ENCODE measurements at regions not wholly inside any gene's neighbourhood (a gene's known extent, or its start where the extent isn't known, plus 50 kb on each side); places are given as distances from the start of the nearest gene placed in this dataset.

DNA sequence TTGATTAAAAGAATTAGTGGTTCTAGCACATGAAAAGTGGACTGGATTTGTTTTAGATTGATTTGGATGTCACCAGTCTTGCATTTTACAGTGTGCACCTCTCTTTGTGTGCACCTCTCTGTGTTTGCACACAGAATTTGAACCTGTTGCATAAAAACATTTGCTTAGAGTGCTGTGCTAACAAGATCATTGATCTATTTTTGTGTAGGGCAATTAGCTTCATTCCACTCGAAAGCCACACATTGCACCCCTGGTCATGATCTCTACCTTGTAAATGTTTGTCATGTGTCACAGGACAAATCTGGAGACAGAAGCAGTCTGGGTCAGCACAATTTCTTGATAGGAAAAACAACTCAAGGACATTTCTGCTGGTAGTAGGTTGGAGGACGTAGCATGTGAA is 258.7 kb upstream of the LINC00305 start:
- intact Hi-C loops (cut with DNase I), result no loop called here
- no peaks in the 10 kb centered on the region for H3K36me3 ChIP-seq
- no peak overlapping the region for H3K4me3 ChIP-seq
- no peaks in the 10 kb centered on the region for H3K27me3 ChIP-seq
- TF ChIP-seq, protein P1, sequence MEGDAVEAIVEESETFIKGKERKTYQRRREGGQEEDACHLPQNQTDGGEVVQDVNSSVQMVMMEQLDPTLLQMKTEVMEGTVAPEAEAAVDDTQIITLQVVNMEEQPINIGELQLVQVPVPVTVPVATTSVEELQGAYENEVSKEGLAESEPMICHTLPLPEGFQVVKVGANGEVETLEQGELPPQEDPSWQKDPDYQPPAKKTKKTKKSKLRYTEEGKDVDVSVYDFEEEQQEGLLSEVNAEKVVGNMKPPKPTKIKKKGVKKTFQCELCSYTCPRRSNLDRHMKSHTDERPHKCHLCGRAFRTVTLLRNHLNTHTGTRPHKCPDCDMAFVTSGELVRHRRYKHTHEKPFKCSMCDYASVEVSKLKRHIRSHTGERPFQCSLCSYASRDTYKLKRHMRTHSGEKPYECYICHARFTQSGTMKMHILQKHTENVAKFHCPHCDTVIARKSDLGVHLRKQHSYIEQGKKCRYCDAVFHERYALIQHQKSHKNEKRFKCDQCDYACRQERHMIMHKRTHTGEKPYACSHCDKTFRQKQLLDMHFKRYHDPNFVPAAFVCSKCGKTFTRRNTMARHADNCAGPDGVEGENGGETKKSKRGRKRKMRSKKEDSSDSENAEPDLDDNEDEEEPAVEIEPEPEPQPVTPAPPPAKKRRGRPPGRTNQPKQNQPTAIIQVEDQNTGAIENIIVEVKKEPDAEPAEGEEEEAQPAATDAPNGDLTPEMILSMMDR (IDR thresholded peaks at IDR 0.05), result no peak
- no peak overlapping the region for H3K27ac ChIP-seq
- no peaks in the 10 kb centered on the region for H3K9me3 ChIP-seq
- no peaks in the 10 kb centered on the region for H3K4me1 ChIP-seq
- no peak for DNase-seq (ENCODE audit: low spot score in 2 of 2)

DNA sequence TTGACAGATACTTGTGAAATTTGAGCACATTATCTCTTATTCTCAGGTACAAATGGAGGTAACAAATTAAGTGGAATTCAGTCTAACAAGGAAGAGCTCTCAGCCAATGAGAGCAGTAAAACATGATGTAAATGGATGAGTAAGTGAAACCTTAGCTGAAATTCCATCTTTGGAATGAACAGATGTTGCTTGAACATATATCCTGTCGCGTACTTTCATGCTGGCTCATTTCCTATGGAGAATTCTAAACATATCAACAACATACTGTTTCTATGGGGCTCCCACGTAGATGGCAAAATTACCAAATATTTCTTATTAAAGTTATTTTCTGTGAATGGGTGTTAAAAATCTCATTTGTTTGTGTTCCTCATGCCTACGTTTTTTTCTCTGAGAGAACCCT is 256.3 kb upstream of the LINC00305 start:
- no peak overlapping the region for H3K27ac ChIP-seq
- H3K9me3 ChIP-seq, result no peaks in the 10 kb centered on the region
- H3K4me3 ChIP-seq, result no peak overlapping the region
- no peaks in the 10 kb centered on the region for H3K4me1 ChIP-seq
- intact Hi-C loops (cut with DNase I), result no loop called here
- DNase-seq (ENCODE audit: low spot score in 2 of 2), result no peak
- TF ChIP-seq, protein P1 (IDR thresholded peaks at IDR 0.05), result no peak
- H3K27me3 ChIP-seq, result no peaks in the 10 kb centered on the region
- no peaks in the 10 kb centered on the region for H3K36me3 ChIP-seq

DNA sequence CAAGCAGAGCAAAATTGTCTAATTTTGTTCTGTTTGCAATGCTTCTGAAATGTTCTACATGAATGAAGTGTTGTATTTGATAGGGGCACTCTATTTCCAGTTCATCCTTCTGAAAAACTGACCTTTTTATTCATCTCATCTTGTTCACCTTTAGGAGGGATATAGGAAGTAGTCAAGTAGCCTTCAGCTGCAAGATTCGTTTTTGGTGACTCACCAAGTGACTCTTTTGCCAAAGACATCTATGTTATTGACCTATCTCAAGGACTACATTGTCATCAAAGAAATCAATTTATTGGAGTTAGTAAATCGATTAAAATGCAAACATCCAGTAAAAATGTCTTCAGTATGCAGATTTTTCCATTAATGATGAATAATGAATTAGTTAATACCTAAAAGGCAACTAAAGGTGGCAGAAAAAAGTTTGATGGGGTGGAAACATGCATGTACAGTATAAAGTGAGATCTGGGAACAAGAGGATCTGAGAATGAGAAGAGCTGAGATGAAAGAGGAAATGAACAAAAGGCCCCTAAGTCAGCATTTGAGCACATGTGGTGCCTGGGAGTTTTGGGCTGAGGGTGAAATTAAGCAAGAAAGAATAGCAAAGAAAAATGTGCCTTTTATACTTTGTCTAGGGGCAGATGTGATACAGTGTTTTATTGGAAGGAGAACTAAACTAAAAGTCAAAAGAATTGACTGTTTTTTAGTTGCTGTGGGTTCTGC is 255.1 kb upstream of the LINC00305 start:
- TF ChIP-seq, protein P1 (IDR thresholded peaks at IDR 0.05), result no peak
- DNase-seq (ENCODE audit: low spot score in 2 of 2), result no peak
- intact Hi-C loops (cut with DNase I), result no loop called here

DNA sequence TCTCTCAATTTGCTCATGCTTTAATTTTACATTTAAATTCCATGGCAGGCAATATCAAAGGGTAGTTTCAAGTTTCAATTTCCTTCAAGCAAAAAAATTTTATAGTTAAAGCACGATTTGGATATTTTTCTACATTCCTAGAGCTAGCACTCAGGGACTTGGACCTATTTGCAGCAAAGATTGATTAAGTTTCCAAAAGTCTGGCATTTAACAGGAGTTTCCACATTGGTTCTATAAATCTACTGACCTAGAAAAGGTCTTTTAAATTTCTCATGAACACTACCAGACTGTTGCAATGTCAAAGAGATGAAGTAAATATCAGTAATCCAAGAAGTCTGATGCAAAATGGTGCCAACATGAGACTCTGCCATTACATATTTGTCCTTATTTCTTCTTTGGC is 253.7 kb upstream of the LINC00305 start:
- H3K36me3 ChIP-seq, result no peaks in the 10 kb centered on the region
- intact Hi-C loops (cut with DNase I), result no loop called here
- DNase-seq (ENCODE audit: low spot score in 2 of 2), result no peak
- H3K27me3 ChIP-seq, result no peaks in the 10 kb centered on the region
- H3K4me3 ChIP-seq, result no peak overlapping the region
- H3K9me3 ChIP-seq, result no peaks in the 10 kb centered on the region
- TF ChIP-seq, protein P1 (IDR thresholded peaks at IDR 0.05), result no peak
- H3K27ac ChIP-seq, result no peak overlapping the region
- H3K4me1 ChIP-seq, result no peaks in the 10 kb centered on the region

More for the DNA sequence above, 255.1 kb upstream of the LINC00305 start:
- H3K27ac ChIP-seq, result no peak overlapping the region
- no peaks in the 10 kb centered on the region for H3K36me3 ChIP-seq
- no peaks in the 10 kb centered on the region for H3K9me3 ChIP-seq
- H3K4me1 ChIP-seq, result no peaks in the 10 kb centered on the region
- no peaks in the 10 kb centered on the region for H3K27me3 ChIP-seq
- no peak overlapping the region for H3K4me3 ChIP-seq

DNA sequence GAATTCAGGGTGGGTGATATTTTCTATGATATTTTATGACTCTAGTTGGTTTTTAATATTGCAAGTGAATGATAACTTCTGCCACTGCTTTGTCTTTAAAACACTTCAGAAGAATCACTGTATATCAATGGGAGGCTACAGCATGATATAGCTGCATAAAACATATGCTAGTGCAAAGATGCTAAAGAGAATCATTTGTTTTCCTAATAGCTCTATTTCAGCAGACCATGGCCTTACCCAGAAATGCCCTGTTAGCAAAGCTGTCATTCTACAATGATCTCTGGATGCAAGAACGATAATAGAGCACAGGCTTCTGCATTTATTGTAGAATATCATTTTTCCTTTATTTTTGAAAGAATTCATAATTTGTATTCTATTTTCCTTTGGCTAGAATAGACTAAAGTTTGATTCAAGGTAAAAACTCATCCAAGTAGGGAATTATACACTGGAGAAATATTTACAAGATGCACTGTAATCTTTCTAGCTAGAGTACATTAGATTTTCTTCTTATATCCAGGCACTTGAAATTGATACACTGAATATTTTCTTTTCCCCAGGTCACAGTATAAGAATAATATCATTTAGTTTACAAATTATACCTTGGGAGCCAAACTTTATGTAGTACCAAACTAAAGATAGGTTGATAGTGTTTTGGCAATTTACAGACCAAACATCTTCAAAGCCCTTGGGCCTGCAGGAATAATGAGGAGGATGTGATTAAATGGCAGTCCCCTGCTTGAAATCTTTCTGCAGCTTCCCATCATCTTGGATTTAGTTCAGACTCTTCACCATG is 252.6 kb upstream of the LINC00305 start:
- Histone ChIP-seq H3K36me3 (no peaks in the 10 kb centered on the region), H3K27ac (no peak overlapping the region), H3K4me3 (no peak overlapping the region), H3K4me1 (no peaks in the 10 kb centered on the region), H3K27me3 (no peaks in the 10 kb centered on the region), H3K9me3 (no peaks in the 10 kb centered on the region)
- DNase-seq (ENCODE audit: low spot score in 2 of 2), result no peak
- TF ChIP-seq, protein P1 (IDR thresholded peaks at IDR 0.05), result no peak
- intact Hi-C loops (cut with DNase I), result no loop called here
